Fibroblast of the aortic adventitia (primary cell): ENCODE measurements at regions not wholly inside any gene's neighbourhood (a gene's known extent, or its start where the extent isn't known, plus 50 kb on each side); places are given as distances from the start of the nearest gene placed in this dataset.

Source experiments
- DNase-seq: peaks from one replicate; pipeline ENCODE4 v3.0.0-alpha.2; 2010; ENCODE audit warnings: low read depth
- H3K4me3 ChIP-seq: 2 replicates; pipeline ENCODE4 v1.5.1; 2011; ENCODE audit warnings: low read depth, mild to moderate bottlenecking, control low read depth, low read length, moderate library complexity
- TF ChIP-seq, protein P1 (sequence below): IDR thresholded peaks from 2 replicates; pipeline ENCODE4 v1.5.1; 2011; ENCODE audit warnings: mild to moderate bottlenecking, low read length, control low read depth, inconsistent platforms; ENCODE audit not compliant: insufficient read depth

DNA sequence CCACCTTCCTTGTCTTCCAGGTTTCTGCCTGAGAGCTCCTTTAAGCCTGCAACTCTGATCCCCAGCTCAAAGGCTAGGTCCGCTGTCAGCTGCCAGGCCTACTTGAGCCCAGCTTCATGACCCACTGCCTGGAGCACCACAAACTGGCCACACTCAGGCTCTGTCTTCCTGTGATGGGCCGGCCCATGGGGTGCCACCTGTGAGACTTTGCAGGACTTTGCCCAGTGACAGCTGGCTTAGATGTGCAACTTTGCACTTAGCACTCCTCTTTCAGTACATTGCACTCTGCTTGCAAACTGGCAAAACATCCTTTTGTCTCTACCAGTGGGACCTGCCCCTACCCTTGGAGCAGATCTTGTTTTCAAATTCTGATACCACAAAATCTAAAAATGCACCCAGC is 311.5 kb upstream of the PDE4D start:
- H3K4me3 ChIP-seq, result no peak overlapping the region
- TF ChIP-seq, protein P1, sequence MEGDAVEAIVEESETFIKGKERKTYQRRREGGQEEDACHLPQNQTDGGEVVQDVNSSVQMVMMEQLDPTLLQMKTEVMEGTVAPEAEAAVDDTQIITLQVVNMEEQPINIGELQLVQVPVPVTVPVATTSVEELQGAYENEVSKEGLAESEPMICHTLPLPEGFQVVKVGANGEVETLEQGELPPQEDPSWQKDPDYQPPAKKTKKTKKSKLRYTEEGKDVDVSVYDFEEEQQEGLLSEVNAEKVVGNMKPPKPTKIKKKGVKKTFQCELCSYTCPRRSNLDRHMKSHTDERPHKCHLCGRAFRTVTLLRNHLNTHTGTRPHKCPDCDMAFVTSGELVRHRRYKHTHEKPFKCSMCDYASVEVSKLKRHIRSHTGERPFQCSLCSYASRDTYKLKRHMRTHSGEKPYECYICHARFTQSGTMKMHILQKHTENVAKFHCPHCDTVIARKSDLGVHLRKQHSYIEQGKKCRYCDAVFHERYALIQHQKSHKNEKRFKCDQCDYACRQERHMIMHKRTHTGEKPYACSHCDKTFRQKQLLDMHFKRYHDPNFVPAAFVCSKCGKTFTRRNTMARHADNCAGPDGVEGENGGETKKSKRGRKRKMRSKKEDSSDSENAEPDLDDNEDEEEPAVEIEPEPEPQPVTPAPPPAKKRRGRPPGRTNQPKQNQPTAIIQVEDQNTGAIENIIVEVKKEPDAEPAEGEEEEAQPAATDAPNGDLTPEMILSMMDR, result no peak
- no peak for DNase-seq

DNA sequence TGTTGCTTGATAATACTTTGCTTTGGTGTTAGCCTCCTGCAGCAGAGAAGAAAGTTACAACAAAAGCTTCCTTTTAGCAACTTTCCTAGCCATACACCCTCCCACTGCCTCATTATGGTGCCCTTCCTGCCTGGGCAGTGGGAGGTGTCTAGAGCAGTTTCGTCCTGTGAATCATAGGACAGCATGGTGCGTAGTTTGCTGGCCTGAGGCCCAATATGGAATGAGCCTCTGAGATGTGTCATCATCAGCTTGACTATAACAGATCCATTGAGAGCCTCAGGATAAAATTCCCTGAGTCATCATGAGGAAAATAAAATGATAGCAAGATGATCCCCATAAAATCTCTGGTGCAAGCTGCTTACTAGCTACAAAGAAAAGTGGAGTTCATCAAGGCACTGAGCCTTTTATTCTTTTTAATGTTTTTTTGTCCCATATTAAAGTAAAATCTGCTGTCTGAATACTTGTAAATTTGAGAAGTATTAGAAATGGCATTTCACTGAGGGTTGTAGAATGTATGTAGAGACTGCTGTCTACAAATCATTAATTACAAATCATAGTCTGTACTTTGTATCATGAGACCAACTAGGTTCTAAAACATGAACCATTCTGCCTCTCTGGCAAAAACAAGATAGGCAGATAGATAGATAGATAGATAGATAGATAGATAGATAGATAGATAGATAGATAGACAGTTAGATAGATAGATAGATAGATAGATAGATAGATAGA is 303.0 kb upstream of the PDE4D start:
- DNase-seq, result peak; percentile 83
- TF ChIP-seq, protein P1, result no peak

DNA sequence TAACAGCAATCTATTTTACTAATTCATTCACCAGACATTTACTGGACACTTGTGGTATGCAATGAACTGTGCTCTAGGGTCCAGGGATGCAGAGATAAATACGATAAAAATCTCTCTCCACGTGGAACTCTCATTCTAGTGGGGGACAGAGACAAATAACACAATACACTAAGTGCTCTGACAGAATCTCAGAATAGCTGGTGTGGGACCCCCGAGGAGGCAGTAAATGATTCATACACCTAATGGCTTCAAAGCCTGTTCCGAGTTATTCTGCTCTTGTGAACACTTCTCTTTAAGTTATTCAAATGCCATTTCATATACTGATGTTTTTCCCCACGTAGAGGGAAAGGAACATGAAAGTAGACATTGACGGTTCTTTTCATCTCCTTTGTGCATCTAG is 302.0 kb upstream of the PDE4D start:
- TF ChIP-seq, protein P1, result no peak
- no peak overlapping the region for H3K4me3 ChIP-seq
- DNase-seq, result no peak

More for the DNA sequence above, 303.0 kb upstream of the PDE4D start:
- H3K4me3 ChIP-seq, result no peak overlapping the region

GRCh38 chr5:60195083-60195482 is 301.6 kb upstream of the PDE4D start:
- no peak for DNase-seq
- TF ChIP-seq, protein P1, result no peak
- no peak overlapping the region for H3K4me3 ChIP-seq

DNA sequence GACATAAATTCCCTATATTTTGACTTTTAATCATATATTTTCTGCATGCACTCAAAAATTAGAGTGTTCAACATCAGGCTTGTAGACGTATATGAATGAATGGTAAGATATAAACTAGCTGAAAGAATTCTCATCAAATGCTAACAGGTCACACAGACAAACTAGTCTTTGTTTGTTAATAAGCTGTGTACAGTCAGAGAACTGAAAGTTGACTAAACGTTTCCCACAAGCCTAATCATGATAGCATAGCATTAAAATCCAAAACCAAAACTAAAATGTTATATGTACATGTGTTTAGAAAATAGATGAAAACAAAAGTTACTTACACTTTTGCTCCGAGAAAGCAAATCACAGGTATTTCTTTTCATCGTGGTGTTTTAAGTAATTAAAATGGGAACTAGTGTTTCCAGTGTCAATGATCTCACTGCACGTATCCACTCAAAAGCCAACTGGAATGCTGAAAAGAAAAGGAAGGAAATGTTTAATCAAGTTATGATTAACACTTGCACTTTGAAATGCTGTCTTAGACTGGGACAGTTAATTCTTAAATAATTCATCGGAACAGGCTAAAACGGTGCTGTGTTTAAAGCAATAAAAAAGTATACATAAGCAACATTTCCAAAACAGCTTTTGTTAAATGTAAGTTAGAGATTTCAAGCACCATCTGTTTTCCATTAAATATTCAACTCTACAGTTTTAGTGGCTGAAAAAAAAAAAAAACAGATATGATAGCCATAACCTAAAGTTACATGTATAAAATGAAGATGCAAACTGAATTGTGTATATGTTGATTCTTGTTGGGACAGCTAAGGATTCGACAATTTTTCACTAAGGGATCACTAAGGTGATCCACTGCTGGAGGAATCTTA is 291.9 kb upstream of the PDE4D start:
- TF ChIP-seq, protein P1, result no peak
- DNase-seq, result no peak
- no peak overlapping the region for H3K4me3 ChIP-seq

DNA sequence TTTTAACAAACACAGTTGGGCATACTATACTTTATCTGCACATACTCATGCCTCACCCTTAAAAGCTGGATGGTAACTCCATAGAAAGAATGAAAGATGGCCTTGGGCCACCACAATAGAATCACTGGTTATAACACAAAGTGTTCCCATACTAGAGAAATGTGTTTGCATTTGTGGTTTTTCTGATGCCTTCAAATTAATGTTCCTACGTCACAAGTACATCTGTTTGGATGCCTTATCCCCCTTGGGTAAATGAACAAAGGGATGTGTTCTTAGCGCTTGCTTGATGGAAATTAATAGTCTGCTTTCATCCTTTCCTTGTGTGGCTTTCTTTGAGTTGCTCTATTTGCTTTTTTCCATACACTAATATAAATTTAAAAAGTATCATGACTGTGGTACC is 291.1 kb upstream of the PDE4D start:
- H3K4me3 ChIP-seq, result no peak overlapping the region
- DNase-seq, result no peak
- TF ChIP-seq, protein P1, result no peak
